ENCODE measurements at regions not wholly inside any gene's neighbourhood (a gene's known extent, or its start where the extent isn't known, plus 50 kb on each side); places are given as distances from the start of the nearest gene placed in this dataset.

DNA sequence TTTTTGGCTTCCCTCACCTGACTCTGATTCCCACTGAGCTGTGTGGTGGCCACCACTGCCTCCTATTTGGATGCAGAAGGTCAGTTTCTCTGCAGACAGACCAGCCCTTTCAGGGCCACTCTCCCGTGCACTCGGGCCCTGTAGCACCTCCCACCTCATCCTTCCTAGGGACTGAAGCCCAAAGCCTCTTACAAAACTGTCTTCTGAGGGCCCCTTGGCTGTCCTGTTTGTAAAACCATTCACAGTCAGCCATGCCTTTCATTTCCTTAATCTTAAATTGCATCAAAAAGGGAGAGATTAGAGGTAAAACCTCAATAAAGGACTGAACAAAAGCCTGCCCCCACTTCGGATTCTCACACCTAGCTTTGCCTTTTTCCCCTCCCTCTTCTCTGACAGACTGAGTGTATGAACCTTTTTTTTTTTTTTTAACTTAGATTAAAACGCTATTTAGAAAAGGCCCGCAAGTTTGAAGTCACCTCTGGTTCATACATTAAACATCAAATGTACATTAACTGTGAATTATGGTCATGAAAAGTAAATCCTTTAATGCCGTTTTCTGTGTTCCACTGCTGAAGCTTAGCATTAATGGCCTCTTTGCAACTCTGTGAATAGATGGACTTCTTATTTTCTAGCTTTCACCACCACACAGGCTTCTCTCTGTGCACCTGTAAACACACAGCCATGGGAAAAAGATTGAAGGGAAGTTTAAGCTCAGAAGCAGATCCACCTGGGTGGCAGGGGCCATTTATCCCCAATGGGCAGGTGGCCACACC is 247.2 kb upstream of the CADM1 start:
- Histone ChIP-seq H3K27me3 (ENCODE audit: control insufficient read depth in 3 of 3, insufficient read depth in 3 of 3, low read depth in 1 of 3, low read length in 3 of 3) (peaks cover 0 to 23% (median 0%) of the 10 kb centered on the region in 3 experiments), H3K14ac (ENCODE audit: low read length) (no peak overlapping the region), H3K4me1 (ENCODE audit: control insufficient read depth in 2 of 2, insufficient read depth in 1 of 2, low read depth in 1 of 2, low read length in 2 of 2) (peaks cover 0 to 4% of the 10 kb centered on the region in 2 donors), H3K18ac (ENCODE audit: low read length) (no peak overlapping the region), H3K9me3 (replicated peaks in 1 of 2; ENCODE audit: control insufficient read depth in 2 of 2, insufficient read depth in 1 of 2, low read depth in 1 of 2, low read length in 2 of 2) (no peaks in the 10 kb centered on the region), H3K79me1 (ENCODE audit: low read depth, low read length) (no peaks in the 10 kb centered on the region), H3K4ac (ENCODE audit: low read length) (no peak overlapping the region), H3K27ac (replicated peaks; ENCODE audit: low read length) (no peak overlapping the region), H3K36me3 (replicated peaks in 1 of 2; ENCODE audit: control insufficient read depth in 2 of 2, insufficient read depth in 2 of 2, low read length in 2 of 2) (no peaks in the 10 kb centered on the region), H2AFZ (ENCODE audit: low read length) (no peak overlapping the region), H4K91ac (ENCODE audit: low read depth, low read length, poor library complexity) (no peak overlapping the region), H3K4me3 (ENCODE audit: low read length in 2 of 2) (no peak overlapping the region), H2BK120ac (ENCODE audit: low read depth, low read length) (no peak overlapping the region), H2BK12ac (ENCODE audit: low read length) (no peak overlapping the region), H3K4me2 (ENCODE audit: insufficient read depth, low read length, poor library complexity, severe bottlenecking) (no peak overlapping the region), H2AK5ac (ENCODE audit: low read depth, low read length) (no peak overlapping the region), H3K9ac (ENCODE audit: low read depth, low read length, poor library complexity) (no peak overlapping the region), H2BK15ac (ENCODE audit: low read length) (no peak overlapping the region), H3K23ac (ENCODE audit: low read depth, low read length, poor library complexity) (no peak overlapping the region), H4K8ac (ENCODE audit: low read depth, low read length) (no peak overlapping the region), H2BK5ac (ENCODE audit: low read length) (no peak overlapping the region)
- no CpG with 5 or more reads among the region's 6 CpGs for WGBS, 2 donors (ENCODE audit: extremely low coverage in 2 of 2, insufficient read length in 2 of 2, insufficient replicate concordance in 1 of 2)
- DNase-seq (ENCODE audit: low spot score): no peak

DNA sequence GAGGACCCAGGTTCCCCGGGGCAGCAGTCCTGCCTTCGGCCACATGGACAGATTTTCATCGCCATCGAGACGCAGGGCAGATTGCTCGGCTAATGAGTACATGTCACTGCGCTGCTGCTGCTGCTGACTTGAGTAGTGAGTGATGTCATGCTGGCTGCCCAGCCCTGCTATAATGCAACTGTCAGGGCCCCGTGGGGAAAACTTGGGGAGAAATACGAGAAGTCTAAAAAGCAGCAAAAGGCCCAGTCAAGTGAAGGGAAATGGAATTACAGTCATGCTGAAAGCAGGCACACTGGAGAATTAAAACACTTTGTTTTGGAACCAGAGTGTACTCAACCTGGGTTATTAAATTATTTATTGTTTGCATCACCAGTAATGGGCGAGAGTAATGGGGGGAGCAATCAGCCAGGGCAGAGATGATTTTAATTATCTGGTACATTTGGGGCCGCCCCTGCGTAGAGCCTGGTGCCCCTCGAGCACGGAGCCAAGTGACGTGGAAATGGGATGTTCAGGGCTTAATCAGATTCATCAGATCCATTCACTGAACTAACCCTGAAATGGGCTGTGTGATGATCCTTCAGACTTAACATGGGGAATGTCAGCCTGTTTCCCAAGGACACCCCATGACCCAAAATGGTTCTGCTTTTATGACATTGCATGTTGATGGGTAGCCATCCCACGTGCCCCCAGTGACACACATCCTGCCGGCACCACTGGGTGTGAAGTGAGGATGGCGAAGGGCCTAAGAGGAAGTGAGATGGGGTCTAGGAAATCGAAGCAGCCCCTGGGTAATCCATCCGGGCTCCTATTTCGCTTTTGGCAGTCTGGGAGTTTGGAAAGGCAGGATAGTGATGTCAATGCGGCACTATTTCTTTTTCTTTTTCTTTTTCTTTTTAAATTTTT is 241.6 kb upstream of the CADM1 start:
- Histone ChIP-seq H3K23ac (ENCODE audit: low read depth, low read length, poor library complexity) (no peak overlapping the region), H3K4me2 (ENCODE audit: insufficient read depth, low read length, poor library complexity, severe bottlenecking) (no peak overlapping the region), H2BK5ac (ENCODE audit: low read length) (no peak overlapping the region), H3K14ac (ENCODE audit: low read length) (no peak overlapping the region), H2BK15ac (ENCODE audit: low read length) (peak overlapping the region; percentile 32), H3K4ac (ENCODE audit: low read length) (no peak overlapping the region), H3K9me3 (replicated peaks in 1 of 2; ENCODE audit: control insufficient read depth in 2 of 2, insufficient read depth in 1 of 2, low read depth in 1 of 2, low read length in 2 of 2) (no peaks in the 10 kb centered on the region), H2AFZ (ENCODE audit: low read length) (no peak overlapping the region), H3K27ac (replicated peaks; ENCODE audit: low read length) (no peak overlapping the region), H3K36me3 (replicated peaks in 1 of 2; ENCODE audit: control insufficient read depth in 2 of 2, insufficient read depth in 2 of 2, low read length in 2 of 2) (no peaks in the 10 kb centered on the region), H3K27me3 (ENCODE audit: control insufficient read depth in 3 of 3, insufficient read depth in 3 of 3, low read depth in 1 of 3, low read length in 3 of 3) (peaks cover 0 to 30% (median 0%) of the 10 kb centered on the region in 3 experiments), H3K4me1 (ENCODE audit: control insufficient read depth in 2 of 2, insufficient read depth in 1 of 2, low read depth in 1 of 2, low read length in 2 of 2) (peaks cover 0 to 7% of the 10 kb centered on the region in 2 donors), H3K18ac (ENCODE audit: low read length) (no peak overlapping the region), H3K9ac (ENCODE audit: low read depth, low read length, poor library complexity) (no peak overlapping the region), H2BK120ac (ENCODE audit: low read depth, low read length) (no peak overlapping the region), H4K8ac (ENCODE audit: low read depth, low read length) (no peak overlapping the region), H4K91ac (ENCODE audit: low read depth, low read length, poor library complexity) (no peak overlapping the region), H3K4me3 (ENCODE audit: low read length in 2 of 2) (no peak overlapping the region), H3K79me1 (ENCODE audit: low read depth, low read length) (no peaks in the 10 kb centered on the region), H2BK12ac (ENCODE audit: low read length) (no peak overlapping the region), H2AK5ac (ENCODE audit: low read depth, low read length) (no peak overlapping the region)
- no CpG with 5 or more reads among the region's 22 CpGs for WGBS, 2 donors (ENCODE audit: extremely low coverage in 2 of 2, insufficient read length in 2 of 2, insufficient replicate concordance in 1 of 2)
- DNase-seq (ENCODE audit: low spot score): no peak

DNA sequence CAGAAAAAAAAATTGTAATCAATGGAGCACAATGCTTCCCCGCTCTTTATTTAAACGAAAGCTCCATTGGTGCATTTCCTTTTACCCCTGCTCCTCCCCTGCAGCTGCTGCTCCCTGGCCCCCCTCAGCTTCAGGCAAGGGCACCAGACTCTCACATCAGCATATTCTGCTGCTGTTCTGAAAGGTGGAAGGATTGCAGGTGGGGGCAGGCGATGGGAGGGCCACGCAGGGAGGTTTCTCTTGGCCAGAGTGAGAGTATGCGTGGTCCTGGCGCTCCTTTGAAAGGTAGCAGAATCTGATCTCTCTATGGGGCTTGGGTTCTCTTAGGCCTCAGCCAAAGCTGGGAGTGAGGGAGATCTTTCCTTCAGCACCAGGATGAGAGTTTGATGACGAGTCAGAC is 240.9 kb upstream of the CADM1 start:
- H2BK5ac ChIP-seq (ENCODE audit: low read length): no peak overlapping the region
- H2BK12ac ChIP-seq (ENCODE audit: low read length): no peak overlapping the region
- no peaks in the 10 kb centered on the region for H3K36me3 ChIP-seq (replicated peaks in 1 of 2; ENCODE audit: control insufficient read depth in 2 of 2, insufficient read depth in 2 of 2, low read length in 2 of 2)
- H3K23ac ChIP-seq (ENCODE audit: low read depth, low read length, poor library complexity): no peak overlapping the region
- H2BK120ac ChIP-seq (ENCODE audit: low read depth, low read length): no peak overlapping the region
- no peak overlapping the region for H3K4me2 ChIP-seq (ENCODE audit: insufficient read depth, low read length, poor library complexity, severe bottlenecking)
- no peak overlapping the region for H3K27ac ChIP-seq (replicated peaks; ENCODE audit: low read length)
- peaks cover 0 to 35% (median 0%) of the 10 kb centered on the region in 3 experiments for H3K27me3 ChIP-seq (ENCODE audit: control insufficient read depth in 3 of 3, insufficient read depth in 3 of 3, low read depth in 1 of 3, low read length in 3 of 3)
- no CpG with 5 or more reads among the region's 7 CpGs for WGBS, 2 donors (ENCODE audit: extremely low coverage in 2 of 2, insufficient read length in 2 of 2, insufficient replicate concordance in 1 of 2)
- no peak overlapping the region for H3K4me3 ChIP-seq (ENCODE audit: low read length in 2 of 2)
- H4K91ac ChIP-seq (ENCODE audit: low read depth, low read length, poor library complexity): no peak overlapping the region
- no peak for DNase-seq (ENCODE audit: low spot score)
- H3K9ac ChIP-seq (ENCODE audit: low read depth, low read length, poor library complexity): no peak overlapping the region
- H2BK15ac ChIP-seq (ENCODE audit: low read length): peak overlapping the region; percentile 32
- H3K9me3 ChIP-seq (replicated peaks in 1 of 2; ENCODE audit: control insufficient read depth in 2 of 2, insufficient read depth in 1 of 2, low read depth in 1 of 2, low read length in 2 of 2): no peaks in the 10 kb centered on the region
- H3K4me1 ChIP-seq (ENCODE audit: control insufficient read depth in 2 of 2, insufficient read depth in 1 of 2, low read depth in 1 of 2, low read length in 2 of 2): peaks cover 0 to 6% of the 10 kb centered on the region in 2 donors
- no peak overlapping the region for H3K4ac ChIP-seq (ENCODE audit: low read length)
- H4K8ac ChIP-seq (ENCODE audit: low read depth, low read length): no peak overlapping the region
- H3K79me1 ChIP-seq (ENCODE audit: low read depth, low read length): no peaks in the 10 kb centered on the region
- H3K18ac ChIP-seq (ENCODE audit: low read length): peak overlapping the region; percentile 87
- H2AK5ac ChIP-seq (ENCODE audit: low read depth, low read length): no peak overlapping the region
- no peak overlapping the region for H2AFZ ChIP-seq (ENCODE audit: low read length)
- no peak overlapping the region for H3K14ac ChIP-seq (ENCODE audit: low read length)

DNA sequence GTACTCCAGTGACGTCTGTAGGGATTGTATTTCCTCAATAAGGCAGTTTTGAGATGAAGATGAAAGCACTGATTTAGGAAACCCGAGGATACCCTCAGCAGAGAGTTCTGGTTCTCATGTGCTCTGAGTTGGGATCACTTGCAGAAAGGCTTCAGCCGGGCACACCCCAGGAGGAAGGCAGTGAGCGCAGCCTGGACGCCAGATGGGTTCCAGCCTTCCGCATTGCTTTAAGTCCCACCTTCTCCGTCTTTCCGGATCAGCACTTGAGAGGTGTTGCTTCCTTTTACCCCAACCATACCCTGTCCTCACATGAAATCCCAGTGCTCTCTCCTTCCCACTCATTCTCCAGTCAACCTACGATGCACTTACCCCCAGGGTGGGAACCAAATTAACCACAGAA is 239.5 kb upstream of the CADM1 start:
- peaks cover 0 to 28% (median 0%) of the 10 kb centered on the region in 3 experiments for H3K27me3 ChIP-seq (ENCODE audit: control insufficient read depth in 3 of 3, insufficient read depth in 3 of 3, low read depth in 1 of 3, low read length in 3 of 3)
- no peak overlapping the region for H3K4ac ChIP-seq (ENCODE audit: low read length)
- H3K36me3 ChIP-seq (replicated peaks in 1 of 2; ENCODE audit: control insufficient read depth in 2 of 2, insufficient read depth in 2 of 2, low read length in 2 of 2): no peaks in the 10 kb centered on the region
- no peak overlapping the region for H3K23ac ChIP-seq (ENCODE audit: low read depth, low read length, poor library complexity)
- H2BK12ac ChIP-seq (ENCODE audit: low read length): no peak overlapping the region
- H3K4me3 ChIP-seq (ENCODE audit: low read length in 2 of 2): no peak overlapping the region
- H4K91ac ChIP-seq (ENCODE audit: low read depth, low read length, poor library complexity): no peak overlapping the region
- H2AK5ac ChIP-seq (ENCODE audit: low read depth, low read length): no peak overlapping the region
- H3K79me1 ChIP-seq (ENCODE audit: low read depth, low read length): no peaks in the 10 kb centered on the region
- H2BK15ac ChIP-seq (ENCODE audit: low read length): no peak overlapping the region
- no peak overlapping the region for H3K4me2 ChIP-seq (ENCODE audit: insufficient read depth, low read length, poor library complexity, severe bottlenecking)
- no peak overlapping the region for H3K18ac ChIP-seq (ENCODE audit: low read length)
- H2AFZ ChIP-seq (ENCODE audit: low read length): no peak overlapping the region
- peaks cover 0 to 8% of the 10 kb centered on the region in 2 donors for H3K4me1 ChIP-seq (ENCODE audit: control insufficient read depth in 2 of 2, insufficient read depth in 1 of 2, low read depth in 1 of 2, low read length in 2 of 2)
- no peak overlapping the region for H3K9ac ChIP-seq (ENCODE audit: low read depth, low read length, poor library complexity)
- H2BK5ac ChIP-seq (ENCODE audit: low read length): no peak overlapping the region
- DNase-seq (ENCODE audit: low spot score): no peak
- no peak overlapping the region for H3K27ac ChIP-seq (replicated peaks; ENCODE audit: low read length)
- no peak overlapping the region for H4K8ac ChIP-seq (ENCODE audit: low read depth, low read length)
- no peaks in the 10 kb centered on the region for H3K9me3 ChIP-seq (replicated peaks in 1 of 2; ENCODE audit: control insufficient read depth in 2 of 2, insufficient read depth in 1 of 2, low read depth in 1 of 2, low read length in 2 of 2)
- no peak overlapping the region for H3K14ac ChIP-seq (ENCODE audit: low read length)
- no peak overlapping the region for H2BK120ac ChIP-seq (ENCODE audit: low read depth, low read length)
- no CpG with 5 or more reads among the region's 9 CpGs for WGBS, 2 donors (ENCODE audit: extremely low coverage in 2 of 2, insufficient read length in 2 of 2, insufficient replicate concordance in 1 of 2)

Data from neuronal stem cell (in vitro differentiated cells).